OCI-LY7 (cell line): ENCODE measurements at regions not wholly inside any gene's neighbourhood (a gene's known extent, or its start where the extent isn't known, plus 50 kb on each side); places are given as distances from the start of the nearest gene placed in this dataset.

Experiments
- BruUV-seq: library from RNA; stranded (reverse); fragments of 400-500 nt; replicated peaks from 2 replicates; lab custom pipeline; 2021; lab: Mats Ljungman, UMichigan
- CTCF ChIA-PET: fragments of 300-600 bp; sonication (Branson Sonifier 250); formaldehyde crosslinking; loops from one replicate; lab custom pipeline; 2022; ENCODE audit warnings: antibody characterized with exemption; ENCODE audit not compliant: unreplicated experiment; lab: Charles Lee
- POLR2A ChIA-PET: fragments of 300-600 bp; sonication (Branson Sonifier 250); formaldehyde crosslinking; loops from one replicate; lab custom pipeline; 2022; ENCODE audit warnings: antibody characterized with exemption; lab: Charles Lee
- DNase-seq: peaks from one replicate; pipeline ENCODE4 v3.0.0-alpha.2; 2015; ENCODE audit warnings: low spot score
- H2AFZ ChIP-seq: fragments of 200-600 bp; sonication (generic), shearing (Covaris generic); 2 replicates; pipeline ENCODE4 v1.6.1; 2014; ENCODE audit warnings: mild to moderate bottlenecking, antibody characterized with exemption, low read length, moderate library complexity
- H3K27ac ChIP-seq: fragments of 200-600 bp; sonication (generic); 2 replicates; pipeline ENCODE4 v1.5.1; 2014; ENCODE audit warnings: mixed run types, low read depth, mild to moderate bottlenecking, moderate library complexity, low read length, inconsistent platforms; ENCODE audit not compliant: poor library complexity, severe bottlenecking
- H3K36me3 ChIP-seq: fragments of 200-600 bp; sonication (generic); 2 replicates; pipeline ENCODE4 v1.6.1; 2014; ENCODE audit warnings: mild to moderate bottlenecking, antibody characterized with exemption, low read length, moderate library complexity, mixed read lengths; ENCODE audit not compliant: insufficient read depth
- H3K4me1 ChIP-seq: fragments of 200-600 bp; sonication (generic); 2 replicates; pipeline ENCODE4 v1.5.1; 2014; ENCODE audit warnings: mild to moderate bottlenecking, low read length; ENCODE audit not compliant: insufficient read depth, poor library complexity, severe bottlenecking
- H3K4me2 ChIP-seq: fragments of 200-600 bp; sonication (generic); 2 replicates; pipeline ENCODE4 v1.6.1; 2014; ENCODE audit warnings: mild to moderate bottlenecking, low read length
- H3K4me3 ChIP-seq: fragments of 200-600 bp; sonication (generic); 2 replicates; pipeline ENCODE4 v1.5.1; 2014; ENCODE audit warnings: mild to moderate bottlenecking, low read depth, low read length; ENCODE audit not compliant: poor library complexity, severe bottlenecking
- H3K79me2 ChIP-seq: fragments of 200-600 bp; sonication (generic); 2 replicates; pipeline ENCODE4 v1.6.1; 2016; ENCODE audit warnings: low read depth, mild to moderate bottlenecking, low read length, moderate library complexity, mixed read lengths; ENCODE audit not compliant: insufficient read depth
- H3K9me2 ChIP-seq: fragments of 200-600 bp; sonication (generic); 2 replicates; pipeline ENCODE4 v1.6.1; 2016; ENCODE audit warnings: mild to moderate bottlenecking, low read length, mixed read lengths; ENCODE audit not compliant: insufficient read depth
- H3K9me3 ChIP-seq: fragments of 200-600 bp; sonication (generic); 2 replicates; pipeline ENCODE4 v1.6.1; 2014; ENCODE audit warnings: mild to moderate bottlenecking, mixed run types, low read length, mixed read lengths
- H4K20me1 ChIP-seq: fragments of 200-600 bp; sonication (generic); 2 replicates; pipeline ENCODE4 v1.6.1; 2014; ENCODE audit warnings: mild to moderate bottlenecking, antibody characterized with exemption, low read length, moderate library complexity, mixed read lengths; ENCODE audit not compliant: insufficient read depth
- EZH2phosphoT487 ChIP-seq: fragments of 200-600 bp; sonication (generic); IDR thresholded peaks from 2 replicates; pipeline ENCODE4 v1.6.1; 2018; ENCODE audit warnings: low read depth, borderline replicate concordance, mild to moderate bottlenecking, mixed run types, antibody characterized with exemption, low read length, moderate library complexity, mixed read lengths
- intact Hi-C: fragments of 100-400 bp; cut with micrococcal nuclease; formaldehyde crosslinking; loops from one replicate; pipeline ENCODE4 v1.10.0; 2022; ENCODE audit not compliant: unreplicated experiment
- TF ChIP-seq, protein P1 (sequence below): fragments of 200-600 bp; sonication (generic); conservative IDR thresholded peaks from 2 replicates; pipeline ENCODE4 v1.5.1; 2014; ENCODE audit warnings: mild to moderate bottlenecking, antibody characterized with exemption, low read length, moderate library complexity, mixed read lengths

DNA sequence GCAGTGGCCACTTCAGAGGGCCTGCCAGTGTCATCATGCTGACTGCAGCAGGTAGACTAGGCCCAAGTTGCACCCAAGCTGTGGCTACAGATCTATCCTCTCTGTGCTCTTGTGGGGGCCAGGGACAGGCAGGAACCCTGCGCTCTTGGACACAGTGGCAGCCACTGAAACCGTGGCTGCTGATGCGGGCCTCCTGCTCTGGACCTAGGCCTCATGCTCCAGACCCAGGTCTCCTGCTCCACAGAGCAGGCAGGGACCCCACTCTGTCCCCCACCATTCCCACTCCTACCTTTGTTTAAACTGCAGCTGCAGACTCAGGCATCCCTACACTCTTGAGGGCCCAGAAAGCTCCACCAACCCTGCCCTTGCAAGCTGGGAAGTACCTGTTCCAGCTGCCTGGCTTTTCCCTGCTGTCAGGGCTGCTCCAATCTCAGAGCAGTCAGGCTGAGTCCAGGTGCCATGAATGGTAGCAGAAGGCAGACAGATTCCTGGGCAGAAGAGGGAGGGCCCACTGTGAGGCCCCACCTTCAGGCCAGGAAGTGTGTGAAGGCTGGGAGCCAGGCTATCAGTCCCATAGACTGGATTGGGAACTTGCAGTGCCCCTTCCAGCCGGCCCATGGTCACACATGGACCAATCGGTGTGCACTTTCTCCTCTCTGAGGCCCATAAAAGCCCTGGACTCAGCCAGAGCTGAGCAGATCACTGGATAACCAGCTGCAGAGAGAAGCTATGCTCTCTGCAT lies 634.0 kb upstream of the SEMA3D start:
- no peaks in the 10 kb centered on the region for H3K79me2 ChIP-seq
- intact Hi-C loops = no loop called here
- H3K27ac ChIP-seq = no peak overlapping the region
- ChIA-PET POLR2A (interaction anchor here (0.9 kb wide), 1 partner anchor 17 kb away, joined by 3 read pairs; no protein-coding TSS in a partner anchor), CTCF (no interaction called here)
- H2AFZ ChIP-seq = no peak overlapping the region
- TF ChIP-seq, protein P1, sequence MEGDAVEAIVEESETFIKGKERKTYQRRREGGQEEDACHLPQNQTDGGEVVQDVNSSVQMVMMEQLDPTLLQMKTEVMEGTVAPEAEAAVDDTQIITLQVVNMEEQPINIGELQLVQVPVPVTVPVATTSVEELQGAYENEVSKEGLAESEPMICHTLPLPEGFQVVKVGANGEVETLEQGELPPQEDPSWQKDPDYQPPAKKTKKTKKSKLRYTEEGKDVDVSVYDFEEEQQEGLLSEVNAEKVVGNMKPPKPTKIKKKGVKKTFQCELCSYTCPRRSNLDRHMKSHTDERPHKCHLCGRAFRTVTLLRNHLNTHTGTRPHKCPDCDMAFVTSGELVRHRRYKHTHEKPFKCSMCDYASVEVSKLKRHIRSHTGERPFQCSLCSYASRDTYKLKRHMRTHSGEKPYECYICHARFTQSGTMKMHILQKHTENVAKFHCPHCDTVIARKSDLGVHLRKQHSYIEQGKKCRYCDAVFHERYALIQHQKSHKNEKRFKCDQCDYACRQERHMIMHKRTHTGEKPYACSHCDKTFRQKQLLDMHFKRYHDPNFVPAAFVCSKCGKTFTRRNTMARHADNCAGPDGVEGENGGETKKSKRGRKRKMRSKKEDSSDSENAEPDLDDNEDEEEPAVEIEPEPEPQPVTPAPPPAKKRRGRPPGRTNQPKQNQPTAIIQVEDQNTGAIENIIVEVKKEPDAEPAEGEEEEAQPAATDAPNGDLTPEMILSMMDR = no peak
- no peak for TF ChIP-seq EZH2phosphoT487
- H3K36me3 ChIP-seq = no peaks in the 10 kb centered on the region
- no TSS peak for BruUV-seq
- H3K9me3 ChIP-seq = no peaks in the 10 kb centered on the region
- no peaks in the 10 kb centered on the region for H4K20me1 ChIP-seq
- no peak overlapping the region for H3K4me2 ChIP-seq
- H3K9me2 ChIP-seq = no peaks in the 10 kb centered on the region
- H3K4me3 ChIP-seq = no peak overlapping the region
- H3K4me1 ChIP-seq = no peaks in the 10 kb centered on the region
- no peak for DNase-seq

DNA sequence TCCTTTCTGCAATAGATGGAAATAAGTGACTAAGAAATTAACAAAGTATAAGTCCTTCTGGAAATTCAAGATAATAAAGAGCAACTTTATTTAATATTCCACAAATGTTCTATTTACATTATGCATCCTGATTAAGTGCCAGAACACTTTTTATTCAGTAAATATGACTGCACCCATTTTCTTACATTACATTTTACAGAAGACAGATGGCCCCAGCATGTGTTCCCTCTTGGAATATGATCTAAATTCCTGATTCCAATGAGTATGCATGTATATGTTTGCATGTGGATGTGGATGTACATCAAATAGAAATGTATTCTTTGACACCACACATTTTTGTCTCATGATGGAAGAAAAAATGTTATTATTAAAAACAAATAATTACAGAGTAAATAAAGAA lies 628.7 kb upstream of the SEMA3D start:
- H3K9me3 ChIP-seq = no peaks in the 10 kb centered on the region
- no peaks in the 10 kb centered on the region for H3K36me3 ChIP-seq
- CTCF ChIA-PET = no interaction called here
- H2AFZ ChIP-seq = no peak overlapping the region
- H3K9me2 ChIP-seq = no peaks in the 10 kb centered on the region
- H3K4me1 ChIP-seq = no peaks in the 10 kb centered on the region
- BruUV-seq = no TSS peak
- no peak overlapping the region for H3K4me3 ChIP-seq
- H3K27ac ChIP-seq = no peak overlapping the region
- POLR2A ChIA-PET = no interaction called here
- no peak for TF ChIP-seq EZH2phosphoT487
- TF ChIP-seq, protein P1 = no peak
- H3K4me2 ChIP-seq = no peak overlapping the region
- intact Hi-C loops = no loop called here
- no peaks in the 10 kb centered on the region for H4K20me1 ChIP-seq
- no peaks in the 10 kb centered on the region for H3K79me2 ChIP-seq
- DNase-seq = no peak

DNA sequence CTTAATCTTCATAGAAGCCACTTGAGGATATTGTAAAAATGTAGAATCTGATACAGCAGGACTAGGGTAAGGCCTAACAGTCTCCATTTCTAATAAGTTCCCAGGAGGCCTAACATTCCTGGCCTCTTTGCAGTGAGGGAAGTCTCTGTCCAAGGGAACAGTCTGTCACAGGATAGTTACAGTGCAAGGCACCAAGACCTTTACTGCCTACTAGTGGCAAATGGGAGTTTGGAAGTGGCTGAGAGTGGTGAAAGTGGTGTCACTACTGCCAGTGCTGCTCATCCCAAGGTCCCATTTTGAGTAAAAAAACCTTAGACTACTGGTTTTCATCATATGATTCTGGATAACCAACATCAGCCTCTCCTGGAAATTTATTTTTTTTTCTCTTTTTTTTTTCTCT lies 619.5 kb upstream of the SEMA3D start:
- Histone ChIP-seq H3K4me1 (no peaks in the 10 kb centered on the region), H4K20me1 (no peaks in the 10 kb centered on the region), H3K4me3 (no peak overlapping the region), H3K79me2 (no peaks in the 10 kb centered on the region), H3K27ac (no peak overlapping the region), H2AFZ (no peak overlapping the region), H3K4me2 (no peak overlapping the region), H3K9me3 (no peaks in the 10 kb centered on the region), H3K36me3 (no peaks in the 10 kb centered on the region), H3K9me2 (no peaks in the 10 kb centered on the region)
- intact Hi-C loops = no loop called here
- TF ChIP-seq, protein P1 = 0 out of 2 replicates have a peak, but pooled peaks have one; percentile 30
- TF ChIP-seq EZH2phosphoT487 = no peak
- POLR2A ChIA-PET = no interaction called here
- no peak for DNase-seq
- CTCF ChIA-PET = no interaction called here
- BruUV-seq = no TSS peak
